ENCODE measurements at regions not wholly inside any gene's neighbourhood (a gene's known extent, or its start where the extent isn't known, plus 50 kb on each side); places are given as distances from the start of the nearest gene placed in this dataset.

- TF ChIP-seq, protein P1, sequence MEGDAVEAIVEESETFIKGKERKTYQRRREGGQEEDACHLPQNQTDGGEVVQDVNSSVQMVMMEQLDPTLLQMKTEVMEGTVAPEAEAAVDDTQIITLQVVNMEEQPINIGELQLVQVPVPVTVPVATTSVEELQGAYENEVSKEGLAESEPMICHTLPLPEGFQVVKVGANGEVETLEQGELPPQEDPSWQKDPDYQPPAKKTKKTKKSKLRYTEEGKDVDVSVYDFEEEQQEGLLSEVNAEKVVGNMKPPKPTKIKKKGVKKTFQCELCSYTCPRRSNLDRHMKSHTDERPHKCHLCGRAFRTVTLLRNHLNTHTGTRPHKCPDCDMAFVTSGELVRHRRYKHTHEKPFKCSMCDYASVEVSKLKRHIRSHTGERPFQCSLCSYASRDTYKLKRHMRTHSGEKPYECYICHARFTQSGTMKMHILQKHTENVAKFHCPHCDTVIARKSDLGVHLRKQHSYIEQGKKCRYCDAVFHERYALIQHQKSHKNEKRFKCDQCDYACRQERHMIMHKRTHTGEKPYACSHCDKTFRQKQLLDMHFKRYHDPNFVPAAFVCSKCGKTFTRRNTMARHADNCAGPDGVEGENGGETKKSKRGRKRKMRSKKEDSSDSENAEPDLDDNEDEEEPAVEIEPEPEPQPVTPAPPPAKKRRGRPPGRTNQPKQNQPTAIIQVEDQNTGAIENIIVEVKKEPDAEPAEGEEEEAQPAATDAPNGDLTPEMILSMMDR (IDR thresholded peaks at IDR 0.05): no peak
- TF ChIP-seq POLR2A (IDR thresholded peaks at IDR 0.05) (no peak), EP300 (IDR thresholded peaks at IDR 0.05) (no peak), POLR2AphosphoS5 (IDR thresholded peaks at IDR 0.05) (no peak)
Measured at GRCh38 chr9:38163518-38163917, 94.5 kb upstream of the SHB start.
